ENCODE measurements at regions not wholly inside any gene's neighbourhood (a gene's known extent, or its start where the extent isn't known, plus 50 kb on each side); places are given as distances from the start of the nearest gene placed in this dataset.

GRCh38 chr3:157948605-157949383 is 157.4 kb downstream of the SHOX2 start:
- Histone ChIP-seq H3K36me3 (ENCODE audit: control insufficient read depth in 2 of 2, extremely low read depth in 1 of 2, insufficient read depth in 1 of 2, low read length in 1 of 2) (no peaks in the 10 kb centered on the region), H3K9me3 (no peaks in the 10 kb centered on the region), H3K4me1 (ENCODE audit: control insufficient read depth in 1 of 2, extremely low read depth in 1 of 2, insufficient read depth in 2 of 2, low read length in 2 of 2) (no peaks in the 10 kb centered on the region), H3K4me3 (ENCODE audit: control insufficient read depth in 1 of 2, extremely low read depth in 1 of 2, low read length in 1 of 2) (no peak overlapping the region), H3K27me3 (replicated peaks in 1 of 2; ENCODE audit: control insufficient read depth in 2 of 2, extremely low read depth in 1 of 2, insufficient read depth in 2 of 2, low read length in 1 of 2) (no peaks in the 10 kb centered on the region), H3K27ac (ENCODE audit: low read length) (no peak overlapping the region)
- Mint-ChIP-seq H3K4me3 (no peak overlapping the region), H3K36me3 (no peaks in the 10 kb centered on the region), H3K9me3 (peaks cover 3 to 17% (median 7%) of the 10 kb centered on the region in 3 donors), H3K27me3 (peaks cover 0 to 4% of the 10 kb centered on the region in 2 donors), H3K27ac (no peak overlapping the region), H3K4me1 (no peaks in the 10 kb centered on the region)
- ATAC-seq (replicated peaks in 1 of 4) (no peak), DNase-seq (no peak)
- CTCF ChIA-PET = no interaction called here
- no CpG with 5 or more reads among the region's 5 CpGs for WGBS (ENCODE audit: insufficient coverage)
- POLR2A ChIA-PET = no interaction called here

- Mint-ChIP-seq H3K36me3 (no peaks in the 10 kb centered on the region), H3K9me3 (peaks cover 0 to 4% (median 0%) of the 10 kb centered on the region in 3 donors), H3K27me3 (no peaks in the 10 kb centered on the region), H3K4me3 (no peak overlapping the region), H3K4me1 (no peaks in the 10 kb centered on the region), H3K27ac (no peak overlapping the region)
- ChIA-PET CTCF (no interaction called here), POLR2A (no interaction called here)
- ATAC-seq (replicated peaks in 1 of 4) (no peak), DNase-seq (no peak)
- Histone ChIP-seq H3K4me1 (ENCODE audit: control insufficient read depth in 1 of 2, extremely low read depth in 1 of 2, insufficient read depth in 2 of 2, low read length in 2 of 2) (no peaks in the 10 kb centered on the region), H3K27me3 (replicated peaks in 1 of 2; ENCODE audit: control insufficient read depth in 2 of 2, extremely low read depth in 1 of 2, insufficient read depth in 2 of 2, low read length in 1 of 2) (no peaks in the 10 kb centered on the region), H3K27ac (ENCODE audit: low read length) (no peak overlapping the region), H3K36me3 (ENCODE audit: control insufficient read depth in 2 of 2, extremely low read depth in 1 of 2, insufficient read depth in 1 of 2, low read length in 1 of 2) (no peaks in the 10 kb centered on the region), H3K9me3 (no peaks in the 10 kb centered on the region), H3K4me3 (ENCODE audit: control insufficient read depth in 1 of 2, extremely low read depth in 1 of 2, low read length in 1 of 2) (no peak overlapping the region)
- whole genome bisulfite sequencing (ENCODE audit: insufficient coverage) = 82% methylated on average over 4 of the region's 4 CpGs
Observed at GRCh38 chr3:157939166-157939565, 167.1 kb downstream of the SHOX2 start.

GRCh38 chr3:157938154-157938779 is 168.0 kb downstream of the SHOX2 start:
- Histone ChIP-seq H3K27me3 (replicated peaks in 1 of 2; ENCODE audit: control insufficient read depth in 2 of 2, extremely low read depth in 1 of 2, insufficient read depth in 2 of 2, low read length in 1 of 2) (no peaks in the 10 kb centered on the region), H3K27ac (ENCODE audit: low read length) (no peak overlapping the region), H3K4me3 (ENCODE audit: control insufficient read depth in 1 of 2, extremely low read depth in 1 of 2, low read length in 1 of 2) (no peak overlapping the region), H3K9me3 (no peaks in the 10 kb centered on the region), H3K36me3 (ENCODE audit: control insufficient read depth in 2 of 2, extremely low read depth in 1 of 2, insufficient read depth in 1 of 2, low read length in 1 of 2) (no peaks in the 10 kb centered on the region), H3K4me1 (ENCODE audit: control insufficient read depth in 1 of 2, extremely low read depth in 1 of 2, insufficient read depth in 2 of 2, low read length in 2 of 2) (no peaks in the 10 kb centered on the region)
- ChIA-PET CTCF (no interaction called here), POLR2A (no interaction called here)
- DNase-seq (no peak), ATAC-seq (replicated peaks in 1 of 4) (no peak)
- Mint-ChIP-seq H3K27ac (no peak overlapping the region), H3K27me3 (no peaks in the 10 kb centered on the region), H3K4me3 (no peak overlapping the region), H3K9me3 (peaks cover 0 to 4% (median 0%) of the 10 kb centered on the region in 3 donors), H3K4me1 (no peaks in the 10 kb centered on the region), H3K36me3 (no peaks in the 10 kb centered on the region)
- no CpG with 5 or more reads among the region's 5 CpGs for WGBS (ENCODE audit: insufficient coverage)

- ChIA-PET POLR2A (no interaction called here), CTCF (no interaction called here)
- no peak for DNase-seq
- no peaks in the 10 kb centered on the region for H3K27me3 Mint-ChIP-seq
- H3K27ac Mint-ChIP-seq = no peak overlapping the region
- H3K9me3 Mint-ChIP-seq = peaks cover 0 to 4% (median 2%) of the 10 kb centered on the region in 3 donors
- H3K4me1 Mint-ChIP-seq = no peaks in the 10 kb centered on the region
- Histone ChIP-seq H3K4me3 (ENCODE audit: control insufficient read depth in 1 of 2, extremely low read depth in 1 of 2, low read length in 1 of 2) (no peak overlapping the region), H3K9me3 (no peaks in the 10 kb centered on the region), H3K4me1 (ENCODE audit: control insufficient read depth in 1 of 2, extremely low read depth in 1 of 2, insufficient read depth in 2 of 2, low read length in 2 of 2) (no peaks in the 10 kb centered on the region), H3K36me3 (ENCODE audit: control insufficient read depth in 2 of 2, extremely low read depth in 1 of 2, insufficient read depth in 1 of 2, low read length in 1 of 2) (no peaks in the 10 kb centered on the region), H3K27ac (ENCODE audit: low read length) (no peak overlapping the region), H3K27me3 (replicated peaks in 1 of 2; ENCODE audit: control insufficient read depth in 2 of 2, extremely low read depth in 1 of 2, insufficient read depth in 2 of 2, low read length in 1 of 2) (no peaks in the 10 kb centered on the region)
- no peak overlapping the region for H3K4me3 Mint-ChIP-seq
- H3K36me3 Mint-ChIP-seq = no peaks in the 10 kb centered on the region
- WGBS (ENCODE audit: insufficient coverage) = 51% methylated on average over 6 of the region's 6 CpGs
- ATAC-seq (replicated peaks in 1 of 4) = no peak
Observed at GRCh38 chr3:157931517-157931916, 174.7 kb downstream of the SHOX2 start.

DNA sequence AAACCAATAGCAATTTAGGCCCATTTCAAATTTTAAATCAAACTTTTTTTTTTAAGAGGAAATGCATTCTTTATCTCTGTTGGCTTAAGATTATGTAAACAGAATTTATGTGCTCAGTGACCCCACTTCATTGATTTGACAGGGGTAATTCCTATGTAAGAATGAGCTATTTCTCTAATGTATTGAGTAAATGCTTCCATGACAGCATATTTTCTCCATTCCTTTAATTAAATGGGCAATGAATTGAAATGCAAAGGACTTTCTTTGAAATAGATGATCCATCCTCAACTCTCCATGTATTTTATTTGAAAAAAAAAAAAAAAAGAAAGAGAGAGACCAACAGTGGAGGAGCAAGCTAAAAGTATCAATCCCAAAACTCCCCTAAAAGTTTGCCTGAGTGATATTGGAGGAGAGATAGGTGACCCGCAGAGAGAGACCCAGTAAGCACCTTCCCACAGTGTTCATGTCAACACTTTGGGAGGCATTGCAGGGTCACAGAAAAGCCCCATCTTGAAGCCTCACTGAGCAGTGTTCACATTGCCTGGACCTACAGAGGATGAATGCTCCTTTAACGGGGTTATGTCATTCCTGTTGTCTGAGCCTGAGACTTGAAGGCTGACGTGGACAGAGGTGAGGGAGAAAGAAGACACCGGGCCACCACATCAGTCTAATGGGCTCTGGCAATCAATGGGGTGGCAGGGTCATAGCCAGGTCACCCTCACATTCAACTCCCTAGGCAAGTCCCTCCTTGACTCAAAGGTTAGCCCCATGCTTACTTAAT is 176.0 kb downstream of the SHOX2 start:
- Mint-ChIP-seq H3K4me3 (no peak overlapping the region), H3K4me1 (no peaks in the 10 kb centered on the region), H3K36me3 (no peaks in the 10 kb centered on the region), H3K9me3 (peaks cover 0 to 2% (median 0%) of the 10 kb centered on the region in 3 donors), H3K27me3 (no peaks in the 10 kb centered on the region), H3K27ac (no peak overlapping the region)
- no peaks in the 10 kb centered on the region for H3K9me3 ChIP-seq
- no peaks in the 10 kb centered on the region for H3K4me1 ChIP-seq (ENCODE audit: control insufficient read depth in 1 of 2, extremely low read depth in 1 of 2, insufficient read depth in 2 of 2, low read length in 2 of 2)
- no peaks in the 10 kb centered on the region for H3K36me3 ChIP-seq (ENCODE audit: control insufficient read depth in 2 of 2, extremely low read depth in 1 of 2, insufficient read depth in 1 of 2, low read length in 1 of 2)
- WGBS (ENCODE audit: insufficient coverage) = 86% methylated on average over 1 of the region's 4 CpGs
- no peak overlapping the region for H3K27ac ChIP-seq (ENCODE audit: low read length)
- no peaks in the 10 kb centered on the region for H3K27me3 ChIP-seq (replicated peaks in 1 of 2; ENCODE audit: control insufficient read depth in 2 of 2, extremely low read depth in 1 of 2, insufficient read depth in 2 of 2, low read length in 1 of 2)
- H3K4me3 ChIP-seq (ENCODE audit: control insufficient read depth in 1 of 2, extremely low read depth in 1 of 2, low read length in 1 of 2) = no peak overlapping the region
- ChIA-PET CTCF (no interaction called here), POLR2A (no interaction called here)
- DNase-seq (no peak), ATAC-seq (replicated peaks in 1 of 4) (no peak)

GRCh38 chr3:157926822-157927221 is 179.4 kb downstream of the SHOX2 start:
- no peaks in the 10 kb centered on the region for H3K27me3 ChIP-seq (replicated peaks in 1 of 2; ENCODE audit: control insufficient read depth in 2 of 2, extremely low read depth in 1 of 2, insufficient read depth in 2 of 2, low read length in 1 of 2)
- H3K27ac ChIP-seq (ENCODE audit: low read length) = no peak overlapping the region
- H3K4me1 Mint-ChIP-seq = no peaks in the 10 kb centered on the region
- H3K4me1 ChIP-seq (ENCODE audit: control insufficient read depth in 1 of 2, extremely low read depth in 1 of 2, insufficient read depth in 2 of 2, low read length in 2 of 2) = no peaks in the 10 kb centered on the region
- no peak overlapping the region for H3K4me3 ChIP-seq (ENCODE audit: control insufficient read depth in 1 of 2, extremely low read depth in 1 of 2, low read length in 1 of 2)
- ATAC-seq (replicated peaks in 1 of 4) (no peak), DNase-seq (no peak)
- no peaks in the 10 kb centered on the region for H3K36me3 Mint-ChIP-seq
- POLR2A ChIA-PET = interaction anchor here in 1 of 2 donors (0.6 kb wide), 1 partner anchor 1742 kb away, joined by 4 read pairs; no protein-coding TSS in a partner anchor
- no peaks in the 10 kb centered on the region for H3K9me3 ChIP-seq
- H3K36me3 ChIP-seq (ENCODE audit: control insufficient read depth in 2 of 2, extremely low read depth in 1 of 2, insufficient read depth in 1 of 2, low read length in 1 of 2) = no peaks in the 10 kb centered on the region
- H3K4me3 Mint-ChIP-seq = no peak overlapping the region
- CTCF ChIA-PET = no interaction called here
- WGBS (ENCODE audit: insufficient coverage) = 100% methylated on average over 2 of the region's 8 CpGs
- no peak overlapping the region for H3K27ac Mint-ChIP-seq
- no peaks in the 10 kb centered on the region for H3K27me3 Mint-ChIP-seq
- peaks cover 0 to 2% (median 0%) of the 10 kb centered on the region in 3 donors for H3K9me3 Mint-ChIP-seq
